Mucosa of rectum (tissue), 2 donors: ENCODE measurements at regions not wholly inside any gene's neighbourhood (a gene's known extent, or its start where the extent isn't known, plus 50 kb on each side); places are given as distances from the start of the nearest gene placed in this dataset.

ENCODE experiments used
- H3K27ac ChIP-seq, 2 donors: one replicate each; pipeline ENCODE4 v1.7.0; 2013; ENCODE audit warnings: inconsistent platforms in 2 of 2, low read depth in 2 of 2, low read length in 2 of 2
- H3K27me3 ChIP-seq, 2 donors: one replicate each; pipeline ENCODE4 v1.7.0; 2013; ENCODE audit warnings: low read length in 2 of 2; ENCODE audit not compliant: control insufficient read depth in 2 of 2, insufficient read depth in 2 of 2
- H3K36me3 ChIP-seq, 2 donors: one replicate each; pipeline ENCODE4 v1.7.0; 2013; ENCODE audit warnings: low read length in 2 of 2; ENCODE audit not compliant: control insufficient read depth in 2 of 2, insufficient read depth in 2 of 2
- H3K4me1 ChIP-seq, 2 donors: one replicate each; pipeline ENCODE4 v1.7.0; 2013; ENCODE audit warnings: low read length in 2 of 2, mild to moderate bottlenecking in 1 of 2; ENCODE audit not compliant: control insufficient read depth in 2 of 2, insufficient read depth in 2 of 2
- H3K4me3 ChIP-seq, 2 donors: one replicate each; pipeline ENCODE4 v1.7.0; 2013; ENCODE audit warnings: low read length in 2 of 2
- H3K9ac ChIP-seq, 2 donors: one replicate each; pipeline ENCODE4 v1.7.0; 2013; ENCODE audit warnings: low read length in 2 of 2, low read depth in 1 of 2, mild to moderate bottlenecking in 1 of 2
- H3K9me3 ChIP-seq, 2 donors: one replicate each; pipeline ENCODE4 v1.7.0; 2013; ENCODE audit warnings: low read length in 2 of 2; ENCODE audit not compliant: control insufficient read depth in 2 of 2
- donor health status: healthy.
- donor health status: Normal muscosa, but diverticular disease.

DNA sequence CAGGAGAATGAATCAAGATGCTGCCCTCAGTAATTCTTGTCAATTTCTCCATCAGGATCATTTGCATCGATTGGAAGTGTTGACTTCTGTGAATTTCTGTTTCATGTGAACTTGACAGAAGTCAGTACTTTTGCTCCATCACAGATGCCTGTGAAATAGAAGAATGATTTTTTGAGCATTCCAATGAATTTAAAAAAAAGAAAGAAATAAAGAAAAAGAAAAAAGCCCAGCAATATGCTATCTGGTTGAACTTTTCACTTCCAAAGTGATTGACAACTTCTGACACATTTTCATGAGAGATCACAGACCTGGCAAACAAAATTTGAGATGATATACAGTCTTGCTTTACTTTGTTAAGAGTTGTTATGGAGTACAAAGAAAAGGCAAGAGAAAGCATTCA lies 175.3 kb downstream of the RWDD3 start:
- Histone ChIP-seq H3K4me1 (no peaks in the 10 kb centered on the region), H3K27me3 (no peaks in the 10 kb centered on the region), H3K4me3 (no peak overlapping the region), H3K27ac (no peak overlapping the region), H3K36me3 (no peaks in the 10 kb centered on the region), H3K9ac (no peak overlapping the region), H3K9me3 (no peaks in the 10 kb centered on the region)

- Histone ChIP-seq H3K9me3 (no peaks in the 10 kb centered on the region), H3K27me3 (no peaks in the 10 kb centered on the region), H3K27ac (no peak overlapping the region), H3K4me1 (no peaks in the 10 kb centered on the region), H3K9ac (no peak overlapping the region), H3K36me3 (no peaks in the 10 kb centered on the region), H3K4me3 (no peak overlapping the region)
These were observed 175.9 kb downstream of the RWDD3 start for GRCh38 chr1:95409901-95410300.

- Histone ChIP-seq H3K4me1 (no peaks in the 10 kb centered on the region), H3K36me3 (no peaks in the 10 kb centered on the region), H3K27me3 (no peaks in the 10 kb centered on the region), H3K27ac (no peak overlapping the region), H3K9me3 (no peaks in the 10 kb centered on the region), H3K9ac (no peak overlapping the region), H3K4me3 (no peak overlapping the region)
These were observed 181.1 kb downstream of the RWDD3 start for GRCh38 chr1:95415146-95415545.

GRCh38 chr1:95426772-95427171 lies 192.8 kb downstream of the RWDD3 start:
- H3K9ac ChIP-seq, result no peak overlapping the region
- H3K27me3 ChIP-seq, result no peaks in the 10 kb centered on the region
- no peaks in the 10 kb centered on the region for H3K9me3 ChIP-seq
- H3K4me1 ChIP-seq, result no peaks in the 10 kb centered on the region
- no peak overlapping the region for H3K4me3 ChIP-seq
- no peak overlapping the region for H3K27ac ChIP-seq
- H3K36me3 ChIP-seq, result no peaks in the 10 kb centered on the region

GRCh38 chr1:95427525-95427924 lies 193.5 kb downstream of the RWDD3 start:
- Histone ChIP-seq H3K4me1 (no peaks in the 10 kb centered on the region), H3K36me3 (no peaks in the 10 kb centered on the region), H3K27ac (no peak overlapping the region), H3K27me3 (no peaks in the 10 kb centered on the region), H3K4me3 (no peak overlapping the region), H3K9ac (no peak overlapping the region), H3K9me3 (no peaks in the 10 kb centered on the region)

DNA sequence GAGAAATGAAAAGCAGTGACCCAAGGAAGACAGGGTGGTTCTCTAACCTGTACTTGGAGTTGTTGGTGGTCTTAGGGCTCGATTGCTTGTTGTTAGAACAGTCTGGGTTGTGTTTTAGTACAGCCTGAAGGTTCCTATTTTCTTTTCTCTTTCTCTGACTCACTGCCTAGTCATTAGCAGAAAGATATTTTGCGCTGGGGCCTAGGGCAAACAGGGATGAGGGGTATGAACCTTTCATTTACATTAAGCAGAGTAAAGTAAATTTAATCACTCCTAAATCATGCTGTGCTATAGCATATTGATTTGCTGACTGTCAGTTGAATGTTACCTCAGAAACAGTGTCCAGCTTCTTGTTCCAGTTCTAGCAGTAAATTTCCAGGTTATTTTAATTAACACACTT lies 197.2 kb downstream of the RWDD3 start:
- no peaks in the 10 kb centered on the region for H3K9me3 ChIP-seq
- no peaks in the 10 kb centered on the region for H3K4me1 ChIP-seq
- no peaks in the 10 kb centered on the region for H3K27me3 ChIP-seq
- no peak overlapping the region for H3K27ac ChIP-seq
- H3K9ac ChIP-seq, result no peak overlapping the region
- H3K4me3 ChIP-seq, result no peak overlapping the region
- no peaks in the 10 kb centered on the region for H3K36me3 ChIP-seq

DNA sequence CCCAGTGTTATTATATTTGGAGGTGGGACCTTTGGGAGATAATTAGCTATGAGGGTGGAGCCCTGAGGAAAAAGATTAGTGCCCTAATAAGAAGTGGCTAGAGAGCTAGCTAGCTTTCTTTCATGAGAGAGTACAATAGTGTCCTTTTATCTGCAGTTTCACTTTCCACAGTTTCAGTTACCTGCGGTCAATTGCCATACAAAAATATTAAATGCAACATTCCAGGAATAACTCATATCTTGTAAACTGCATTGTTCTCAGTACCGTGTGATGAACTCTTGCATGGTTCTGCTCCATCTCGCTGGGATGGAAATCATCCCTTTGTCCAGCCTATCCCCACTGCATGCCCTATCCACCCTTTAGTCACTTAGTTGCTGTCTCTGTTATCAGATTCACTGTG lies 201.6 kb downstream of the RWDD3 start:
- H3K27ac ChIP-seq, result no peak overlapping the region
- H3K9me3 ChIP-seq, result no peaks in the 10 kb centered on the region
- no peaks in the 10 kb centered on the region for H3K4me1 ChIP-seq

DNA sequence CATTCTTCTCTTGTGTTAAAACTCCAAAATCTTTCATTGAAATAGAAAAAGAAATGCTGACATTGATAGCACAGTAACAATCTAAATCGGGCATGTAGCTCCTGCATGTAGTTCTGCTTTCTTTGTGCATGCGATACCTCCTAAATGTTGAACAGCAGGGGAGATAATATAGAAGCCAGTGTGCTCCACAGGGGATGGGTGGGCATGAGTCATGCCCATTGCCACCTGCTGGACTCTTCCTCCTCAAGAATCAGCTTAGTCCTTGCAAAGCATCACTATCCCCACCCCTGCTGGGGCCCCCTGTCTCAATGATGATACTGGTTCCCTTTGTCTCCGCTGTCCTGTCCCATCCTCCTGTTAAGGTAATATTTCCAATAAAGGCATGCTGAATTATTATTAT lies 203.0 kb downstream of the RWDD3 start:
- no peaks in the 10 kb centered on the region for H3K9me3 ChIP-seq
- H3K9ac ChIP-seq, result no peak overlapping the region
- no peaks in the 10 kb centered on the region for H3K4me1 ChIP-seq
- no peaks in the 10 kb centered on the region for H3K36me3 ChIP-seq
- H3K27ac ChIP-seq, result no peak overlapping the region
- no peak overlapping the region for H3K4me3 ChIP-seq
- no peaks in the 10 kb centered on the region for H3K27me3 ChIP-seq

More for the DNA sequence above, 201.6 kb downstream of the RWDD3 start:
- no peaks in the 10 kb centered on the region for H3K27me3 ChIP-seq
- no peak overlapping the region for H3K9ac ChIP-seq
- H3K4me3 ChIP-seq, result no peak overlapping the region
- H3K36me3 ChIP-seq, result no peaks in the 10 kb centered on the region

GRCh38 chr1:95437781-95438180 lies 203.8 kb downstream of the RWDD3 start:
- no peaks in the 10 kb centered on the region for H3K36me3 ChIP-seq
- H3K9ac ChIP-seq, result no peak overlapping the region
- no peaks in the 10 kb centered on the region for H3K4me1 ChIP-seq
- H3K4me3 ChIP-seq, result no peak overlapping the region
- no peak overlapping the region for H3K27ac ChIP-seq
- no peaks in the 10 kb centered on the region for H3K9me3 ChIP-seq
- H3K27me3 ChIP-seq, result no peaks in the 10 kb centered on the region

- Histone ChIP-seq H3K27me3 (no peaks in the 10 kb centered on the region), H3K27ac (no peak overlapping the region), H3K9me3 (no peaks in the 10 kb centered on the region), H3K4me1 (no peaks in the 10 kb centered on the region), H3K36me3 (no peaks in the 10 kb centered on the region), H3K9ac (no peak overlapping the region), H3K4me3 (no peak overlapping the region)
These were observed 204.4 kb downstream of the RWDD3 start for GRCh38 chr1:95438218-95438948.

- no peaks in the 10 kb centered on the region for H3K27me3 ChIP-seq
- no peaks in the 10 kb centered on the region for H3K4me1 ChIP-seq
- no peaks in the 10 kb centered on the region for H3K36me3 ChIP-seq
- no peak overlapping the region for H3K9ac ChIP-seq
- no peak overlapping the region for H3K27ac ChIP-seq
- H3K9me3 ChIP-seq, result no peaks in the 10 kb centered on the region
- no peak overlapping the region for H3K4me3 ChIP-seq
These were observed 206.5 kb downstream of the RWDD3 start for GRCh38 chr1:95440511-95440910.
